Esophagus squamous epithelium (tissue), 4 donors: ENCODE measurements at regions not wholly inside any gene's neighbourhood (a gene's known extent, or its start where the extent isn't known, plus 50 kb on each side); places are given as distances from the start of the nearest gene placed in this dataset.

Experiments
- CTCF ChIP-seq, 6 experiments: fragments of 450-650 bp in 4 of 6; fragments of 200-600 bp in 2 of 6; sonication (generic) in 2 of 6; IDR thresholded peaks; one replicate each; pipeline ENCODE4 v1.5.1; 2016 to 2019; ENCODE audit warnings: antibody characterized with exemption in 6 of 6, mild to moderate bottlenecking in 4 of 6, moderate library complexity in 4 of 6
- POLR2A ChIP-seq, 4 donors: fragments of 450-650 bp; IDR thresholded peaks; one replicate each; pipeline ENCODE4 v1.6.1; 2017; ENCODE audit warnings: antibody characterized with exemption in 4 of 4, mild to moderate bottlenecking in 4 of 4, moderate library complexity in 3 of 4

- no peak for TF ChIP-seq CTCF (IDR thresholded peaks at IDR 0.05)
- no peak for TF ChIP-seq POLR2A (IDR thresholded peaks at IDR 0.05)
These were observed 141.6 kb upstream of the CPSF6 start for GRCh38 chr12:69097619-69098368.
